Muscle of arm (tissue), 1 donor: ENCODE measurements at regions not wholly inside any gene's neighbourhood (a gene's known extent, or its start where the extent isn't known, plus 50 kb on each side); places are given as distances from the start of the nearest gene placed in this dataset.
A peak's percentile ranks its signal among the peaks of the same experiment; 100 is the strongest.

Experiments
- DNase-seq: peaks from one replicate; pipeline ENCODE4 v3.0.0-alpha.2; 2013

GRCh38 chr14:44712024-44712815, 205.1 kb upstream of the FSCB start:
- peak; percentile 37 for DNase-seq

DNA sequence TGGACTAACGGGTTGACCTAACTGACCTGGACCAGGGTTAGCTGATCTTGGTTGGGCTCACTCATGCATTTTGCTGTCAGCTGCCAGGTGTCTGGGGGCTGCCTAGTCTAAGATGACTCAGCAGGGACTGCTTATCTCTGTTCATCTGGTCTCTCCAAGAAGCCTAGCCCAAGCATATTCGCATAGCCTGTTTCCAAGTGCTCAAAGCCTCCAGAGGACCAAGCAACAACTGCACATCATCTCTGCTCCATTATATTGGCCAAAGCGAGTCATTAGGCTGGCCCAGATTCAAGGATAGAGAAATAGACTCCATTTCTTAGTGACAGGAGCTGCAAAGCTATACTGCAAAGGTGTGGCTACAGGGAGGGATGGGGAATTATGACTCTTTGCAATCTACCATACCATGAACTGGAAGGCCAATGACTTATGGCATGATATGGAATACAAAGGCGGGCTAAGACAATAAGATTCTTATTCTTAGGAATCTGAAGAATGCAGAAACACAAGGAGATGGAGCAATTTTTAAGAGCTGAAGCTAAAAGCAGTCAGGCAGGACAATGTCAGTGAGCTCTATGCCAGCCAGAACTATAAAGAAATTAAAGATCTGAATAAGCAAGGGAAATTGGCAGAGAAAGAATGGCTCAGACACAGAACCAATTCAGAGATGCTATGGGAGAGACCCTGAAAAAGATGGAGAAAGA, 194.6 kb upstream of the FSCB start:
- DNase-seq: peak; percentile 49

GRCh38 chr14:44700694-44701093, 193.6 kb upstream of the FSCB start:
- no peak for DNase-seq

DNA sequence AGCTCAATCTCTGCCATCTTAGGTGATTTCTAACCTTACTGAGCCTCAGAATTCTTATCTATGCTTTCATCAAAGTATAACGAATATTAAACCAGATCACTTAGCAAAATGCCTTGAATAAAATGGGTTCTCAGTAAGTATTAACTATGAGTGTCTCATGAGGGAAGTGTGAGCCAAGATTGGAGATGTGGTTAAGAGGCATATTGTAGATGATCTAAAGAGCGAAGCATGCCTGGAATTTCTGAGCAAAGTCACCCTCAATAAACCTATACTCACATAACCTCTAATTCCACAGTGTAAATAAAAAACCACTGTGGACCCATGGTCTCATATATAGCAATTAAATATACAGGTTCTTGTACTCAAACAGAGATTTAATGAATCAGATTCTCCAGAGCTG, 193.1 kb upstream of the FSCB start:
- no peak for DNase-seq

DNA sequence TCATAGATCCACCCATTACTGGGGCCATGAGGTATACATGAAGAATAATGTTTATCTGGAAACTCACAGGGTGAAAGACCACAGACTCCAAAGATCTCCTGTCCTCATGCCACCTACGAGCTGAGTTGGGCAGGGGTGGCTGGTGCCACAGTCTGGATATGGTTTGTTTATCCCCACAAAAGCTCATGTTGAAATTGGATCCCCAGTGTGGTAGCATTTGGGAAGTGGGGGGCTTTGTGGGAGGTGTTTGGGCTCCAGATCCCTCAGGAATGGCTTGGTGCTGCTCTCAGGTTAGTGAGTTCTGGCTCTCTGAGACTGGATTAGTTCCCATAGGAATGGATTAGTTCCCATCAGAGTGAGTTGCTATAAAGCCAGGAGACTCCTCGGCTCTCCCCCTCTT, 192.3 kb upstream of the FSCB start:
- DNase-seq: no peak

DNA sequence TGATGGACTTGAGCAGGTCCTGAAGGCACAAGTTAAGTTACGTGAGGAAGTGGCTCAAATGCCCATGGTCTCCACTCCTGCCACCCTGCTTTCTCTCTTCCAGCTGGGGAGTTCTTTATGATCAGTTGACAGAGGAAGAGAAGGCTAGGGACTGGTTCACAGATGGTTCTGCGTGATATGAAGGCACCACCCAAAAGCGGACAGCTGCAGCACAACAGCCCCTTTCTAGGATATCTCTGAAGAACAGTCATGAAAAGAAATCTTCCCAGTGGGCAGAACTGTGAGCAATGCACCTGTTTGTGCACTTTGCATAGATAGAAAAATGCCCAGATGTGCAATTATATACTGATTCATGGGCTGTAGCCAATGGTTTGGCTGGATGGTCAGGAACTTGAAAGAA, 162.4 kb upstream of the FSCB start:
- no peak for DNase-seq

DNA sequence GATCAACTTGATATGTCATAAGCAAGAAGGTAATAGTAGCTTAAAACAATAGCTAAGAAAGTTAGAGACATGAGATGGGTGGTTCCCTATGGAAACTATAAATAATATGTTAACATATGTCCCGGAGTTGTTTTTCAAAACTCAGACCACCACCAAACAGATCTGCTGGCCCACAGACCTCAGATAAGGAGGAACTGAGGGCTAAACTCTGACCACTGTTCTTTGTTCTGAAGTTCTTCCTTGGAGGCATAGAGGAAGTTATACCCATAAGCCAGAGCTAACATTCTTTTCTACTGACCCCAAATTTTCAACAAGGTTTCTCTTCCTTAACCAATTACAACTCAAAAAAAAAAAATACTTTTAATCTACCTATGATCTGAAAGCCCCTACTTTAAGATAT, 156.1 kb upstream of the FSCB start:
- DNase-seq: no peak

- DNase-seq: no peak
Observed at GRCh38 chr14:44662250-44662891, 155.3 kb upstream of the FSCB start.

GRCh38 chr14:44658389-44658696, 151.3 kb upstream of the FSCB start:
- no peak for DNase-seq

GRCh38 chr14:44657696-44658388, 150.8 kb upstream of the FSCB start:
- DNase-seq: peak; percentile 55

DNA sequence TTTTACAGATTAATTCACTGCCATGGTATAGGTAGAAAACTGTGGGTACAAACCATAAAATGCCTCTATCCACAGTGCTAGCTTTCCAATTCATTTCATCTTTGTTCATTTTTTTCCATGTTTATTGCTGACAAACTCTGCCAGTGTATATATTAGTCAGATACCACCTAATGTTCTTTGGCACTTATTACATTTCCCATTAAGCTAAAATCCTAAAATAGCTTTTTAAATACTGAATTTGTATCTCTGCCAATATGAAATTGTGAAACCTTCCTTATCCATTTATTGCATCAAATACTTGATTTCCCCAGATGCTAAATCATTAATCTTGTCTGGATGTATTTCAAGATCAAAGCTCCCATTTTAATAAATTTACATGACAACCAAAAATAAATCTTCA, 150.1 kb upstream of the FSCB start:
- no peak for DNase-seq

GRCh38 chr14:44654591-44654990, 147.5 kb upstream of the FSCB start:
- no peak for DNase-seq

DNA sequence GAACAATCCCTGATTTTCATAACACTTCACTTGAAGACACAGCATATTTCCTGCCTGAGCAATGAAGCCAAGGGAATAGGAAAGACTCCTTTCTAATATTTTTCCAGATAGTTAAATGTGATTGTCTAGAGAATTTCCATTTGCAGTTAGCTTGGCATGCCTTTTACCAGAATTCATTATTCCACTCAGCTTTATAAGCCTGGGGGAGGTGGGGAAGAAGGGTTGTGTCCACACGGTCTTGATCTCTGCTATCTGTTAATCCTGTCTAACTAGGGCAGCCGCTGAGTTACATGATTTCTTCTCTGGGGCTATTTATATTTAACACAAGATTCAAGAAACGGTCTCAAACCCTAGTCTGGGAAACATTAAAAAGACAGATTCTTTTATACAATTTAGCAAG, 146.6 kb upstream of the FSCB start:
- DNase-seq: peak; percentile 54

DNA sequence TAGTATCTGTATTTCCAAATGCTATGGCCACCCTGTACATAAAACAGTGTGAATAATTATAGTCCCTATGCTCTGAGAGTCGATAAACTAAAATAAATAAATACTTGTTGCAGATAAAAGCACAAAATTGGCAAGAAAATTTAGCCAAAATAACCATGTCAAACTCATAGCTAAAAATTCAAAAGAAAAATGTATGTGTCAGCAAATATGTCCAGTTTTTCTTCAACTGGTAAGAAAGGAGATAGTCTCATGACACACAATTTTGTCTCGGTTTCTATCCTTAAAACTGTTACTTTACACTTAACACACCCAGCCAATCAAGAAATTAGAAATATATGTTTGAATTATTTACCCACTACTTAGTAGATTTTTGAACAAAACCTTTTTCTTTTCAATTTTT, 145.6 kb upstream of the FSCB start:
- DNase-seq: no peak

- DNase-seq: no peak
Observed at GRCh38 chr14:44649061-44649460, 142.0 kb upstream of the FSCB start.

DNA sequence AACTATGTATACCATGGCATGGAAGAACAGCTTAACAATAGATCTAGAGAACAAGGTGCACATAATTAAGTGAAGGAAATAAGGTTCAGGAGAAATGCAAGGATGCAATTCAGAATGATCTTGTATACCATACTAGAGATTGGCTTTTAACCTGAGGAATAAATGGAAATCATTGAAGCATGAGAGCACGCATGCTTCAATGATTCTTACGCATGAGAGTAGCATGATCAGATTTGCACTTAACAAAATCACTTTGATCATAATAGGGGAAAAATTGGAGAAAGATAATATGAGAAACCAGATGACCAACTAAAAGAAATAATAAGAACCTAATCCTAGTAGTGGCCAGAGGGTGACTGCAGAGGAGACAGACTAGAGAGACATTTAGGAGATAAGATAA, 133.3 kb upstream of the FSCB start:
- no peak for DNase-seq

- DNase-seq: no peak
Observed at GRCh38 chr14:44639781-44640385, 132.8 kb upstream of the FSCB start.

DNA sequence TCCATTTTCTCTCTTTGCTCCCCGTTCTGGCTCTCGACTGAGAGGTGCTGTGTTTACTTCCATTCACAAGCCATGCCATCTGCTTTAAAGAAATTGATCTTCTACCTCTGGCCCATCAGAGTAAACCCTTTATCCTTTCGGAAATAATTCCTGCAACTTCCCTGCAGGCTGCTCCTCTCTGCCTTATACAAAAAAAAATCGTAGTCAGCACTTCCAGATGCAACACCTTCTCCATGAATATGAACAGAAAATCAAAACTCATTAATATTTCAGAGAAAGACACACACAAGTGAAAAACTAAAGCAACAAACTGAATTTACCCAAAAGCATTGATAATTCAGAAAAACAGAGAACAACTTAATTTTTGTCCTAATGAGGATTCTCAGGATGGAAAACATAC, 127.6 kb upstream of the FSCB start:
- no peak for DNase-seq

DNA sequence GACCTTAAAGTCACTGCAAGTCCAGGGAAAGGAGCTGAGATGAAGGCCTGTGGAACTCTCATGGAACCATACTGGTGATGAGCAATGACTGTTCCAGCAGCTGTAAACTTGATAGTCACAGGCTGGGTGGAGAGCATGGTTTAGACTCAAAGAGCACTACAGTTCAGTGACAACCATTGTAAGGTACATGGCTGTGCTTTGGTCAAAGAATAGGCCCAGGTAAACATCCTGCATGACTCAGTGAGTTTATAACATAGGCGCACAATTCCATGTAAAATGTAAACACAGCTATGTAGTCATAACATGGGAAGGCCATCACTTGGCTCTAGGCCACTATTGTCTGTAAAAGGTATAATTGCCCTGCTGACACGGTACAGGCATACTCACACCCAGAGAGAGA, 119.3 kb upstream of the FSCB start:
- DNase-seq: no peak

- DNase-seq: no peak
Observed at GRCh38 chr14:44625098-44625497, 118.0 kb upstream of the FSCB start.

DNA sequence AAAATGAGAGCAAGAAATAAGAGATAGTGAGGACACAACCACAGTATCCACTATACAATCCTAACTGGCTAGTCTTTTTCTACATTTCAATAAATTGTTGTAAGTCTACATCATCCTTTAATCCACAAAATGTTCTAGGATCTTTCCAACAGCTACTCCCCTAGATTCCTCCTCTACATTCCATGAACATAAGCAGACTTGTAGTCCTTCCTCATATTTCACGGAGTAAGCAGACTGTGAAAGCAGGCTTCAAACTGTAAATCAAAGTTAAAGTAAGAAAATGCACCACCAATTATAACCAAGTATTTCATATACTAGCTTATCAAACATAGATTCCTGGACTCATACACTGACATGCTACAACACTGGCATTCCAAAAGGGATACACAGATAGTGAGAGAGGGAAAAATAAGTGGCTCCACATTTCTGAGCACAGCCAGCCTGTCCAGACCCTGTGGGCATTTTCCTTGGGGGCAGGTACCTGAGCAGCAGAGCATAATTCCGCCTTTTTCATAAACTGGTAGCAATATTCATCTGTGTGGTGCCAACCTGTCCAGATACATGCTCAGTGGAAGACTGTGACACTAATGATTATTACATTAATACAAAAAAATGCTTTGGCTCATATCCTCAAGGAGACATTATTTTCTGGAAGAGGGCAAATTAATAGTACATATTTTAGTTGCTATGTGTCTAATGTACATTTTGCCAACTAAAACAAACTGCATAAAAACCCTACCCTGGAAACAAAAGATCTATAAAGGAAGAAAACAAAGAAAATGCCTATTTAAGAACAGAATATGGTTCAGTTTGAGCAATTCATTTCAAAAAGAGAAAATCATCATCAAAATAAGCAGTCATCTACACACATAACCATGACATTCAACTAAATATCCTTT, 113.3 kb upstream of the FSCB start:
- no peak for DNase-seq
